ENCODE measurements at regions not wholly inside any gene's neighbourhood (a gene's known extent, or its start where the extent isn't known, plus 50 kb on each side); places are given as distances from the start of the nearest gene placed in this dataset.

DNA sequence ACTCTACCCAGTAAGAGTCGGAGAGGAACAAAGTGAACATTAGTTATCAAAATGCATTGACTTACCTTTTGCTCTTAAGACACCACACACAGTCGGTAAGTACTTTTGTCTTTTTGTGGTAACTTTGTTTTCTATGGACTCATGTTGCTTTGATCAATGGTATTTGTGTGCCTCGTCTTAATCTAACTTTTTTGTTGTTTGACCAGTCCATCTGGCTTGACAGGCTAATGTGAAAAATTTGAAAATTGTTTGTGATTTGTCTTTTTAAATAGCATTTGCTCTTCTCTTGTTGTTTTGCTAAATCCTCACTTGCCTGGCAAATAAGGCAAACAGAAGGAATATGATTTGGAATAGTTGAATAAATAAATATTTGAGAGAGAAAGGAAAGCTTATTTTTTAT lies 71.4 kb upstream of the CHD1 start:
- Histone ChIP-seq H3K4me3 (replicated peaks in 1 of 2; ENCODE audit: low read depth in 1 of 2, low read length in 2 of 2) (no peak overlapping the region), H3K4me1 (ENCODE audit: control insufficient read depth in 1 of 2, insufficient read depth in 2 of 2, low read length in 2 of 2) (no peaks in the 10 kb centered on the region), H3K36me3 (ENCODE audit: control insufficient read depth in 1 of 2, insufficient read depth in 2 of 2, low read length in 2 of 2) (no peaks in the 10 kb centered on the region), H4K20me1 (ENCODE audit: insufficient read depth) (no peaks in the 10 kb centered on the region; the same call in 1 of the 2 replicates), H3K9me2 (ENCODE audit: insufficient read depth) (0 out of 2 replicates have a peak, but pooled peaks cover 3% of the 10 kb centered on the region), H3K4me2 (ENCODE audit: low read length) (no peak overlapping the region), H2AFZ (ENCODE audit: low read depth, low read length, poor library complexity, severe bottlenecking) (no peak overlapping the region), H3K9ac (ENCODE audit: low read length) (no peak overlapping the region), H3K9me3 (ENCODE audit: control insufficient read depth in 1 of 2, insufficient read depth in 1 of 2, low read depth in 1 of 2, low read length in 2 of 2) (no peaks in the 10 kb centered on the region), H3K27ac (ENCODE audit: low read depth, low read length) (no peak overlapping the region), H3K27me3 (ENCODE audit: insufficient read depth, low read length) (no peaks in the 10 kb centered on the region), H3K79me2 (ENCODE audit: insufficient read depth, low read length) (no peaks in the 10 kb centered on the region)
- intact Hi-C loops (cut with micrococcal nuclease) = no loop called here
- no peak for DNase-seq (ENCODE audit: low read depth, low spot score)
- CTCF ChIA-PET = no interaction called here
- BruUV-seq (replicated peaks) = no TSS peak
- POLR2A ChIA-PET = no interaction called here
- RAD21 ChIA-PET (ENCODE audit: low non-redundant PET in 1 of 2, low total read pairs in 2 of 2, uncharacterized antibody in 2 of 2, unreplicated experiment in 2 of 2) = no interaction called here
- ATAC-seq = no peak
- TF ChIP-seq EGR1 (IDR thresholded peaks at IDR 0.05; ENCODE audit: low read depth) = no peak
- TF ChIP-seq CEBPB (IDR thresholded peaks at IDR 0.05; ENCODE audit: low read depth) = no peak
- TF ChIP-seq, protein P1, sequence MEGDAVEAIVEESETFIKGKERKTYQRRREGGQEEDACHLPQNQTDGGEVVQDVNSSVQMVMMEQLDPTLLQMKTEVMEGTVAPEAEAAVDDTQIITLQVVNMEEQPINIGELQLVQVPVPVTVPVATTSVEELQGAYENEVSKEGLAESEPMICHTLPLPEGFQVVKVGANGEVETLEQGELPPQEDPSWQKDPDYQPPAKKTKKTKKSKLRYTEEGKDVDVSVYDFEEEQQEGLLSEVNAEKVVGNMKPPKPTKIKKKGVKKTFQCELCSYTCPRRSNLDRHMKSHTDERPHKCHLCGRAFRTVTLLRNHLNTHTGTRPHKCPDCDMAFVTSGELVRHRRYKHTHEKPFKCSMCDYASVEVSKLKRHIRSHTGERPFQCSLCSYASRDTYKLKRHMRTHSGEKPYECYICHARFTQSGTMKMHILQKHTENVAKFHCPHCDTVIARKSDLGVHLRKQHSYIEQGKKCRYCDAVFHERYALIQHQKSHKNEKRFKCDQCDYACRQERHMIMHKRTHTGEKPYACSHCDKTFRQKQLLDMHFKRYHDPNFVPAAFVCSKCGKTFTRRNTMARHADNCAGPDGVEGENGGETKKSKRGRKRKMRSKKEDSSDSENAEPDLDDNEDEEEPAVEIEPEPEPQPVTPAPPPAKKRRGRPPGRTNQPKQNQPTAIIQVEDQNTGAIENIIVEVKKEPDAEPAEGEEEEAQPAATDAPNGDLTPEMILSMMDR (IDR thresholded peaks at IDR 0.05 in 2 of 3, conservative IDR thresholded peaks at IDR 0.05 in 1 of 3; ENCODE audit: borderline replicate concordance in 1 of 3, insufficient read depth in 1 of 3, low read depth in 2 of 3, low read length in 2 of 3) = no peak
- TF ChIP-seq ELF1 (IDR thresholded peaks at IDR 0.05; ENCODE audit: borderline replicate concordance, low read depth) = no peak
- TF ChIP-seq POLR2AphosphoS5 (IDR thresholded peaks at IDR 0.05; ENCODE audit: low read depth, low read length) = no peak
- no peak for TF ChIP-seq ZNF274 (IDR thresholded peaks at IDR 0.05; ENCODE audit: low read depth, low read length)
- TF ChIP-seq, protein P2, sequence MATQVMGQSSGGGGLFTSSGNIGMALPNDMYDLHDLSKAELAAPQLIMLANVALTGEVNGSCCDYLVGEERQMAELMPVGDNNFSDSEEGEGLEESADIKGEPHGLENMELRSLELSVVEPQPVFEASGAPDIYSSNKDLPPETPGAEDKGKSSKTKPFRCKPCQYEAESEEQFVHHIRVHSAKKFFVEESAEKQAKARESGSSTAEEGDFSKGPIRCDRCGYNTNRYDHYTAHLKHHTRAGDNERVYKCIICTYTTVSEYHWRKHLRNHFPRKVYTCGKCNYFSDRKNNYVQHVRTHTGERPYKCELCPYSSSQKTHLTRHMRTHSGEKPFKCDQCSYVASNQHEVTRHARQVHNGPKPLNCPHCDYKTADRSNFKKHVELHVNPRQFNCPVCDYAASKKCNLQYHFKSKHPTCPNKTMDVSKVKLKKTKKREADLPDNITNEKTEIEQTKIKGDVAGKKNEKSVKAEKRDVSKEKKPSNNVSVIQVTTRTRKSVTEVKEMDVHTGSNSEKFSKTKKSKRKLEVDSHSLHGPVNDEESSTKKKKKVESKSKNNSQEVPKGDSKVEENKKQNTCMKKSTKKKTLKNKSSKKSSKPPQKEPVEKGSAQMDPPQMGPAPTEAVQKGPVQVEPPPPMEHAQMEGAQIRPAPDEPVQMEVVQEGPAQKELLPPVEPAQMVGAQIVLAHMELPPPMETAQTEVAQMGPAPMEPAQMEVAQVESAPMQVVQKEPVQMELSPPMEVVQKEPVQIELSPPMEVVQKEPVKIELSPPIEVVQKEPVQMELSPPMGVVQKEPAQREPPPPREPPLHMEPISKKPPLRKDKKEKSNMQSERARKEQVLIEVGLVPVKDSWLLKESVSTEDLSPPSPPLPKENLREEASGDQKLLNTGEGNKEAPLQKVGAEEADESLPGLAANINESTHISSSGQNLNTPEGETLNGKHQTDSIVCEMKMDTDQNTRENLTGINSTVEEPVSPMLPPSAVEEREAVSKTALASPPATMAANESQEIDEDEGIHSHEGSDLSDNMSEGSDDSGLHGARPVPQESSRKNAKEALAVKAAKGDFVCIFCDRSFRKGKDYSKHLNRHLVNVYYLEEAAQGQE (IDR thresholded peaks at IDR 0.05; ENCODE audit: low read depth) = no peak
- no peak for TF ChIP-seq EZH2 (IDR thresholded peaks at IDR 0.05)
- no peak for TF ChIP-seq SRF (IDR thresholded peaks at IDR 0.05; ENCODE audit: low read depth)
- TF ChIP-seq YY1 (IDR thresholded peaks at IDR 0.05; ENCODE audit: extremely low read depth, insufficient replicate concordance, low read depth, low read length) = no peak
- TF ChIP-seq, protein P3, sequence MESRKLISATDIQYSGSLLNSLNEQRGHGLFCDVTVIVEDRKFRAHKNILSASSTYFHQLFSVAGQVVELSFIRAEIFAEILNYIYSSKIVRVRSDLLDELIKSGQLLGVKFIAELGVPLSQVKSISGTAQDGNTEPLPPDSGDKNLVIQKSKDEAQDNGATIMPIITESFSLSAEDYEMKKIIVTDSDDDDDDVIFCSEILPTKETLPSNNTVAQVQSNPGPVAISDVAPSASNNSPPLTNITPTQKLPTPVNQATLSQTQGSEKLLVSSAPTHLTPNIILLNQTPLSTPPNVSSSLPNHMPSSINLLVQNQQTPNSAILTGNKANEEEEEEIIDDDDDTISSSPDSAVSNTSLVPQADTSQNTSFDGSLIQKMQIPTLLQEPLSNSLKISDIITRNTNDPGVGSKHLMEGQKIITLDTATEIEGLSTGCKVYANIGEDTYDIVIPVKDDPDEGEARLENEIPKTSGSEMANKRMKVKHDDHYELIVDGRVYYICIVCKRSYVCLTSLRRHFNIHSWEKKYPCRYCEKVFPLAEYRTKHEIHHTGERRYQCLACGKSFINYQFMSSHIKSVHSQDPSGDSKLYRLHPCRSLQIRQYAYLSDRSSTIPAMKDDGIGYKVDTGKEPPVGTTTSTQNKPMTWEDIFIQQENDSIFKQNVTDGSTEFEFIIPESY (IDR thresholded peaks at IDR 0.05; ENCODE audit: extremely low read depth, insufficient replicate concordance, low read length) = no peak
- TF ChIP-seq POLR2A (IDR thresholded peaks at IDR 0.05; ENCODE audit: borderline replicate concordance, extremely low read depth, insufficient read depth, insufficient read length) = no peak
- TF ChIP-seq, protein P4, sequence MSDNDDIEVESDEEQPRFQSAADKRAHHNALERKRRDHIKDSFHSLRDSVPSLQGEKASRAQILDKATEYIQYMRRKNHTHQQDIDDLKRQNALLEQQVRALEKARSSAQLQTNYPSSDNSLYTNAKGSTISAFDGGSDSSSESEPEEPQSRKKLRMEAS (IDR thresholded peaks at IDR 0.05) = no peak
